ENCODE measurements at regions not wholly inside any gene's neighbourhood (a gene's known extent, or its start where the extent isn't known, plus 50 kb on each side); places are given as distances from the start of the nearest gene placed in this dataset.

DNA sequence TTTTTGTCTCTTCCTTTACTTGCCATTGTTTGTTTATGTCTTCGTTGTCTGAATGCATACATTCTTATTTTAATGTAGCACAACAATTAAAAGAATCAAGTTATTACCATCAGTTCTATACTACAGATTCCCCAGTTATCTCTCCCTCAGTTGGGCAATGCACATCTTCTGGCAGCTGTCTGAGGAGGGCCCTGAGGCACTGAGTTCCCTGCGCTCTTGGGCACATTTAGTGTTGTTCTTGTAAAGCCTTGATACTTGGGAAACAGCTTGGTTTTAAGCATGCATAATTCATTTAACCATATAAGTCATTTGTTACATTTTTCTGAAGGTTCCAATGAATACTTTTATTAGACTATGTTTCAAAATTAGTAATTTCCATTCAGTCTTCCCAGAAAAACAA lies 117.9 kb downstream of the C6orf118 start:
- H3K27me3 Mint-ChIP-seq (ENCODE audit: insufficient read depth, unreplicated experiment), result no peaks in the 10 kb centered on the region
- TF ChIP-seq CTCF (IDR thresholded peaks at IDR 0.05; ENCODE audit: unreplicated experiment), result no peak
- no peak for DNase-seq (ENCODE audit: unreplicated experiment)
- H3K27ac Mint-ChIP-seq (ENCODE audit: low read depth, unreplicated experiment), result no peak overlapping the region
- H3K36me3 Mint-ChIP-seq (ENCODE audit: insufficient read depth, unreplicated experiment), result peaks cover 1% of the 10 kb centered on the region
- ChIA-PET CTCF (no interaction called here), POLR2A (interaction anchor here (1.0 kb wide), 1 partner anchor 13 kb away, joined by 3 read pairs; no protein-coding TSS in a partner anchor)
- peaks cover 19% of the 10 kb centered on the region for H3K9me3 Mint-ChIP-seq (ENCODE audit: unreplicated experiment)
- H3K4me3 Mint-ChIP-seq (ENCODE audit: unreplicated experiment), result no peak overlapping the region
- intact Hi-C loops (cut with micrococcal nuclease), result no loop called here
- no peaks in the 10 kb centered on the region for H3K4me1 Mint-ChIP-seq (ENCODE audit: insufficient read depth, unreplicated experiment)
- BruUV-seq (replicated peaks), result no TSS peak

GRCh38 chr6:165186441-165187205 lies 122.8 kb downstream of the C6orf118 start:
- intact Hi-C loops (cut with micrococcal nuclease), result no loop called here
- Mint-ChIP-seq H3K27me3 (ENCODE audit: insufficient read depth, unreplicated experiment) (no peaks in the 10 kb centered on the region), H3K27ac (ENCODE audit: low read depth, unreplicated experiment) (no peak overlapping the region), H3K36me3 (ENCODE audit: insufficient read depth, unreplicated experiment) (no peaks in the 10 kb centered on the region), H3K9me3 (ENCODE audit: unreplicated experiment) (peaks cover 11% of the 10 kb centered on the region), H3K4me3 (ENCODE audit: unreplicated experiment) (no peak overlapping the region), H3K4me1 (ENCODE audit: insufficient read depth, unreplicated experiment) (peaks cover 35% of the 10 kb centered on the region)
- BruUV-seq (replicated peaks), result no TSS peak
- no peak for DNase-seq (ENCODE audit: unreplicated experiment)
- CTCF ChIA-PET, result interaction anchor here (1.1 kb wide), 1 partner anchor 9 kb away, joined by 4 read pairs; no protein-coding TSS in a partner anchor
- POLR2A ChIA-PET, result interaction anchor here (1.4 to 2.6 kb wide), 2 partner anchors 9 to 33 kb away, joined by 7 to 9 read pairs; no protein-coding TSS in a partner anchor
- TF ChIP-seq CTCF (IDR thresholded peaks at IDR 0.05; ENCODE audit: unreplicated experiment), result no peak

DNA sequence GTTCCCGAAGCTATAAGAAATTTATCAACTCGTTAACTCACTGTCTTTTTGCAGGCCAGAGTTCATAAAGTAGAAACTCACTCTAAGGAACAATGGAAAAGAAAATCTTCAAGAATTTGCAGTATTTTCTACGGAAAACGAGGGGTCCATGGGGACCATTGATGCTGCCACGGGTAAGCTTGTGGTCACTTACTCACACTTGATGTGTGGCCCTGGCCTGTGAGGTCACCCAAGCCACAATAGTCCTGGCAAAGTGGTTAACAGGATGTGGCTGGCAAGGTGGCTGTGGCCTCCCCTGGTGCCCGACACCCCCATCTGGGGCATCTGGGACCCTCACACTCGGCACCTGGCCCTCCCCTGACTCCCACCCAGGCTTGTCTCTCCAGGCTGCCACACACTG lies 123.4 kb downstream of the C6orf118 start:
- Mint-ChIP-seq H3K4me3 (ENCODE audit: unreplicated experiment) (no peak overlapping the region), H3K9me3 (ENCODE audit: unreplicated experiment) (peaks cover 5% of the 10 kb centered on the region), H3K27ac (ENCODE audit: low read depth, unreplicated experiment) (no peak overlapping the region), H3K27me3 (ENCODE audit: insufficient read depth, unreplicated experiment) (no peaks in the 10 kb centered on the region), H3K36me3 (ENCODE audit: insufficient read depth, unreplicated experiment) (no peaks in the 10 kb centered on the region), H3K4me1 (ENCODE audit: insufficient read depth, unreplicated experiment) (peaks cover 40% of the 10 kb centered on the region)
- intact Hi-C loops (cut with micrococcal nuclease), result no loop called here
- POLR2A ChIA-PET, result interaction anchor here (1.5 to 2.6 kb wide), 2 partner anchors 9 to 32 kb away, joined by 4 to 9 read pairs; no protein-coding TSS in a partner anchor
- no peak for TF ChIP-seq CTCF (IDR thresholded peaks at IDR 0.05; ENCODE audit: unreplicated experiment)
- CTCF ChIA-PET, result interaction anchor here (1.1 kb wide), 1 partner anchor 8 kb away, joined by 4 read pairs; no protein-coding TSS in a partner anchor
- DNase-seq (ENCODE audit: unreplicated experiment), result no peak
- BruUV-seq (replicated peaks), result no TSS peak

DNA sequence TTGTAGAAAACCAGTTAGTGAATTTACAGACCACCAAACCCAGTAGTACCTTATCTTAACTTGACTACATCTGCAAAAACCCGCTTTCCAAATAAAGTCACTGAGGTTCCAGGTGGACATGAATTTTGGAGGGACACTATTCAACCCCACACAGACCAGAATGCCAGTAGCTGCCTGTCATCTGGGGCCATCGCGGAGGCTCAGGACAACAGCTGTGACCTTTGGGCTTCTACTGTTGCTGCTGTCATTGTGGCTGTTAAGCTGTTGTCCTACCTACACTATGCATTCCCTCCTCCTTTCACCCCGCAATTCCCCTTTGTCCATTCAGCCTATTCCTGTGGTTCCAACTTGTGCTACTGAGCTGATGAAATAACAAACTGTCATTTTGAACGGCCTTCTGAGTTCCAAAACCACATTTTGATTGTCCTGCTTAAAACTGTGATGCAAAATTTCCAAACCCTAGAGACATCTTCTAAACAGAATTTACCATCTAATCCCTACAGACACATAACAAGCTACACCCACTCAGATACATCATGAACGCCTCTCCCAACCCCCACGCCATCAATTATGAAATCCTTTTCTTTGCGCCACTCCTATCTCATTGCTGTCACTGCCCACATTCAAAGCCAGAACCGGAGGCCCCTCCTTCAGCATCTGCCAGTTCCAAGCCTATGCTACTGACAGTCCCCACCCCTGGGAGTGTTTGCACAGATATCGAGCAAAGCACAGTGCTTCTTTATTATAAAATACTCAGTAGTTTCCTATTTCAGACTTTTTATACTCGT lies 125.0 kb downstream of the C6orf118 start:
- Mint-ChIP-seq H3K9me3 (ENCODE audit: unreplicated experiment) (no peaks in the 10 kb centered on the region), H3K27ac (ENCODE audit: low read depth, unreplicated experiment) (peak overlapping the region; percentile 39), H3K36me3 (ENCODE audit: insufficient read depth, unreplicated experiment) (no peaks in the 10 kb centered on the region), H3K4me3 (ENCODE audit: unreplicated experiment) (peak overlapping the region; percentile 7), H3K4me1 (ENCODE audit: insufficient read depth, unreplicated experiment) (peaks cover 46% of the 10 kb centered on the region), H3K27me3 (ENCODE audit: insufficient read depth, unreplicated experiment) (no peaks in the 10 kb centered on the region)
- ChIA-PET POLR2A (interaction anchor here (0.6 to 1.7 kb wide), 10 partner anchors 11 to 1365 kb away, joined by 3 to 5 read pairs (median 4); no protein-coding TSS in a partner anchor), CTCF (interaction anchor here (0.9 to 1.7 kb wide), 5 partner anchors 40 to 129 kb away, joined by 3 to 8 read pairs (median 3); no protein-coding TSS in a partner anchor)
- peak; percentile 72 for DNase-seq (ENCODE audit: unreplicated experiment)
- BruUV-seq (replicated peaks), result no TSS peak
- intact Hi-C loops (cut with micrococcal nuclease), result loop anchor here (5.0 kb wide), 2 partner anchors 43 to 122 kb away; no protein-coding TSS in a partner anchor
- TF ChIP-seq CTCF (IDR thresholded peaks at IDR 0.05; ENCODE audit: unreplicated experiment), result no peak
